ENCODE measurements at regions not wholly inside any gene's neighbourhood (a gene's known extent, or its start where the extent isn't known, plus 50 kb on each side); places are given as distances from the start of the nearest gene placed in this dataset.

GRCh38 chr2:172198908-172199307 is 96.2 kb upstream of the DLX2 start:
- no peak for DNase-seq
- ATAC-seq, result no peak
- intact Hi-C loops (cut with DNase I), result no loop called here

- DNase-seq (no peak), ATAC-seq (no peak)
- intact Hi-C loops (cut with DNase I), result no loop called here
Observed at GRCh38 chr2:172200495-172201085, 97.9 kb upstream of the DLX2 start.

- DNase-seq (no peak), ATAC-seq (no peak)
- intact Hi-C loops (cut with DNase I), result no loop called here
Observed at GRCh38 chr2:172204309-172204708, 101.6 kb upstream of the DLX2 start.

GRCh38 chr2:172204762-172205161 is 102.1 kb upstream of the DLX2 start:
- no peak for ATAC-seq
- intact Hi-C loops (cut with DNase I), result no loop called here
- no peak for DNase-seq

- DNase-seq (no peak), ATAC-seq (no peak)
- intact Hi-C loops (cut with DNase I), result no loop called here
Observed at GRCh38 chr2:172205292-172205691, 102.6 kb upstream of the DLX2 start.

GRCh38 chr2:172207911-172208310 is 105.2 kb upstream of the DLX2 start:
- no peak for DNase-seq
- ATAC-seq, result no peak
- intact Hi-C loops (cut with DNase I), result no loop called here

- DNase-seq (no peak), ATAC-seq (peak in 1 of 2 donors; percentile 71)
- intact Hi-C loops (cut with DNase I), result no loop called here
Observed at GRCh38 chr2:172208791-172209325, 106.2 kb upstream of the DLX2 start.

GRCh38 chr2:172210599-172210998 is 107.9 kb upstream of the DLX2 start:
- DNase-seq (no peak), ATAC-seq (no peak)

GRCh38 chr2:172211512-172211911 is 108.8 kb upstream of the DLX2 start:
- ATAC-seq (no peak), DNase-seq (no peak)
- intact Hi-C loops (cut with DNase I), result no loop called here

More at GRCh38 chr2:172210599-172210998, 107.9 kb upstream of the DLX2 start:
- intact Hi-C loops (cut with DNase I), result no loop called here

GRCh38 chr2:172213116-172213860 is 110.6 kb upstream of the DLX2 start:
- DNase-seq (no peak), ATAC-seq (no peak)
- intact Hi-C loops (cut with DNase I), result no loop called here

- ATAC-seq, result no peak
- intact Hi-C loops (cut with DNase I), result no loop called here
- DNase-seq, result no peak
Observed at GRCh38 chr2:172214252-172214651, 111.6 kb upstream of the DLX2 start.

GRCh38 chr2:172215172-172215935 is 112.7 kb upstream of the DLX2 start:
- intact Hi-C loops (cut with DNase I), result no loop called here
- peak in 1 of 2 donors; percentile 96 for ATAC-seq

GRCh38 chr2:172215936-172216335 is 113.2 kb upstream of the DLX2 start:
- intact Hi-C loops (cut with DNase I), result no loop called here
- ATAC-seq (peak in 1 of 2 donors; percentile 16), DNase-seq (no peak)

More at GRCh38 chr2:172215172-172215935, 112.7 kb upstream of the DLX2 start:
- DNase-seq, result peak; percentile 33

GRCh38 chr2:172216477-172216876 is 113.8 kb upstream of the DLX2 start:
- DNase-seq (no peak), ATAC-seq (no peak)
- intact Hi-C loops (cut with DNase I), result no loop called here

GRCh38 chr2:172219201-172219600 is 116.5 kb upstream of the DLX2 start:
- intact Hi-C loops (cut with DNase I), result no loop called here
- no peak for DNase-seq
- ATAC-seq, result no peak

GRCh38 chr2:172220121-172220520 is 117.4 kb upstream of the DLX2 start:
- intact Hi-C loops (cut with DNase I), result no loop called here
- no peak for DNase-seq
- ATAC-seq, result no peak

GRCh38 chr2:172223601-172224054 is 120.9 kb upstream of the DLX2 start:
- no peak for ATAC-seq
- intact Hi-C loops (cut with DNase I), result no loop called here

GRCh38 chr2:172225786-172226185 is 123.1 kb upstream of the DLX2 start:
- no peak for ATAC-seq
- intact Hi-C loops (cut with DNase I), result no loop called here
- no peak for DNase-seq

More at GRCh38 chr2:172223601-172224054, 120.9 kb upstream of the DLX2 start:
- DNase-seq, result no peak

- intact Hi-C loops (cut with DNase I), result no loop called here
- DNase-seq, result no peak
- no peak for ATAC-seq
Observed at GRCh38 chr2:172226244-172227061, 123.8 kb upstream of the DLX2 start.
